Activated CD8-positive, alpha-beta T cell treated with anti-CD3 and anti-CD28 coated beads for 36 hours (primary cell): ENCODE measurements at regions not wholly inside any gene's neighbourhood (a gene's known extent, or its start where the extent isn't known, plus 50 kb on each side); places are given as distances from the start of the nearest gene placed in this dataset.

Experiments used
- ATAC-seq: fragments of 200-7000 bp; cut with Tn5 transposase; one replicate; pipeline ENCODE4 v1.10.0; 2021; ENCODE audit warnings: mild to moderate bottlenecking, moderate library complexity
- CTCF ChIA-PET: fragments of 350-600 bp; sonication (Branson Sonifier 250); formaldehyde crosslinking; loops from one replicate; lab custom pipeline; 2021; ENCODE audit warnings: antibody characterized with exemption; lab: Charles Lee
- POLR2A ChIA-PET: fragments of 350-600 bp; sonication (Branson Sonifier 250); formaldehyde crosslinking; loops from one replicate; lab custom pipeline; 2021; ENCODE audit warnings: antibody characterized with exemption; lab: Charles Lee
- DNase-seq: peaks from one replicate; pipeline ENCODE4 v3.0.0-alpha.2; 2020
- H3K27ac Mint-ChIP-seq: one replicate; pipeline ENCODE4 v1.8.0; 2021; ENCODE audit warnings: mild to moderate bottlenecking, mixed read lengths
- H3K27me3 Mint-ChIP-seq: one replicate; pipeline ENCODE4 v1.8.0; 2021; ENCODE audit warnings: mixed read lengths
- H3K36me3 Mint-ChIP-seq: one replicate; pipeline ENCODE4 v1.8.0; 2021; ENCODE audit warnings: low read depth, mixed read lengths
- H3K4me1 Mint-ChIP-seq: one replicate; pipeline ENCODE4 v1.8.0; 2021; ENCODE audit warnings: low read depth, mixed read lengths
- H3K4me3 Mint-ChIP-seq: one replicate; pipeline ENCODE4 v1.8.0; 2021; ENCODE audit warnings: mild to moderate bottlenecking, moderate library complexity, mixed read lengths
- H3K9me3 Mint-ChIP-seq: one replicate; pipeline ENCODE4 v1.8.0; 2021; ENCODE audit warnings: mixed read lengths
- CTCF ChIP-seq: fragments of 200-600 bp; IDR thresholded peaks from one replicate; pipeline ENCODE4 v1.8.0; 2022; ENCODE audit warnings: antibody characterized with exemption, mild to moderate bottlenecking
- intact Hi-C: fragments of 100-400 bp; cut with micrococcal nuclease; formaldehyde crosslinking; loops from one replicate; pipeline ENCODE4 v1.10.0; 2022

DNA sequence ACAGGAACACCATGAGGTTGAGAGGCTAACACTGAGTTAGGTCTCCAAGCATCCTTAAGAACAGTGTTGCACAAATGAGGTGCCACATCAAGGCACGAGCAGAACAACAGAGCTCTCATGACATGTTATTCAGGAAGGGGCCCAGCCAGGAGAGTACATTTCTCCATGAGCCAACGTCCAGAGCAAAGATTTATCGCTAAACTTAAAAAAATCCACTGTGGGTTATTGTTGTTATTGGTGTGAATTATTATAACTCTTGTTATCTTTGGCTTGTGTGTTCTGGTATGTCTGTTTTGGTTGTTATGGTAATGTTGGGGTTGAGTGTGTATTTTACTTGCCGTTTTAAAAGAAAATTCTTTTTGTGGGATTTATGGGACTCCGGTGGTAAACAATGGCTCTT is 68.9 kb upstream of the MSI2 start:
- DNase-seq (no peak), ATAC-seq (no peak)
- POLR2A ChIA-PET = no interaction called here
- intact Hi-C loops = no loop called here
- no peak overlapping the region for H3K27ac Mint-ChIP-seq
- H3K4me1 Mint-ChIP-seq = no peaks in the 10 kb centered on the region
- no peaks in the 10 kb centered on the region for H3K9me3 Mint-ChIP-seq
- no peaks in the 10 kb centered on the region for H3K27me3 Mint-ChIP-seq
- no peak for TF ChIP-seq CTCF
- no peak overlapping the region for H3K4me3 Mint-ChIP-seq
- CTCF ChIA-PET = no interaction called here
- no peaks in the 10 kb centered on the region for H3K36me3 Mint-ChIP-seq

DNA sequence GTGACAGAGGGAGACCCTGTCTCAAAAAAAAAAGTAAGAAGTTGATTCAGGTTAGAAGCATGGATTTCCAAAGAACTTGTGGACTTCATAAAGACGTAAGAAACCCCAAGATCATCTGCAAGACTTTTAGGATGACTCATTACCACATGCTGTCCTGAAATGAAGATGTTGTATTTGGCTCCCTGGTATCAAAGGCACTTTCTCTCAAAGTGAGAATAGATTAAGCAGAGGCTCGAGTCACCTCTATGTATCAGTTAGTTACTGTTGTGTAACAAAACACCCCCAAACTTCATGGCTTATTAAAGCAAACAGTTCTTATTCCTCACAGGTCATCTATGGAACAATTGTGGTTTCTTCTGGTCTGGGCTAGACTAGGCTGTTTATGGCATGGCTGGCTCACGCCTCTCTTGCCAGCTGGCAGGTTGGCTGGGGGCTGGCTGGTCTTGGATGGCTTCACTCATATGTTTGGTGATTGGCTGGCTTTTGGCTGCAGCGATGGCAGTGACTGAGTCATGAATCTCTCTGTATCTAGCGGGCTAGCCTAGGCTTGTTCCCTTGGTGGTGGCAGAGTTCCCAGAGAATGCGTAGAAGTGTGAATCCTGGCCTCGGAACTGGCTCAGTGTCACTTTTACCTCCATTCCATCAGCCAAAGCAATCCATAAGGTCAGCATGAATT is 60.4 kb upstream of the MSI2 start:
- Mint-ChIP-seq H3K27ac (no peak overlapping the region), H3K9me3 (peaks cover 7% of the 10 kb centered on the region), H3K4me3 (no peak overlapping the region), H3K27me3 (no peaks in the 10 kb centered on the region), H3K36me3 (no peaks in the 10 kb centered on the region), H3K4me1 (no peaks in the 10 kb centered on the region)
- intact Hi-C loops = no loop called here
- no peak for TF ChIP-seq CTCF
- ATAC-seq = peak; percentile 56
- no peak for DNase-seq
- POLR2A ChIA-PET = no interaction called here
- CTCF ChIA-PET = no interaction called here

DNA sequence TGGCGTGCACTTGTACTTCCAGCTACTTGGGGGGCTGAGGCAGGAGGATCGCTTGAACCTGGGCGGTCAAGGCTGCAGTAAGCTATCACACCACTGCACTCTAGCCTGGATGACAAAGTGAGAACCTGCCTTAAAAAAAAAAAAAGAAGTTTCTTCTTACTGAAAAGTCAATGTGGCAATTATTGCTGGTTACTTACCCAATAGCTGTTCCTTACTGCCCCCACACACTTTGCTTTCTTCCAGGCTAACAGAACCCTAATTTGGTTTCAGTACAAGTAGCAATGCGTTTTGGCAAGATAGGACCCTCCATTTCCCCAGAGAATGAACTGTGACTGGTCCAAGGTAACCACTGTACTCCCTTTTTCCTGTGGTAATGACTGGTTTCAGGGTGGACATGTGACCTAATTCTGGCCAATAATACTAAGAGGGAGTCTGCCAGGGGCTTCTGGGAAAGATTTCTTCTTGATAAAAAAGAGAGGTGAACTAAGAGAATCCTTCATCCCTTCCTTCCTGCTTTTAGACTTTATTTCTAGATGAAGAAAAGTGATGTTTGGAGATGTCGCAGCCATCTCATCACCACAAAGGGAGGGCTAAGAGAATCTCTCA is 58.8 kb upstream of the MSI2 start:
- ChIA-PET CTCF (interaction anchor here (0.6 kb wide), 1 partner anchor 445 kb away, joined by 3 read pairs; no protein-coding TSS in a partner anchor), POLR2A (interaction anchor here (1.1 kb wide), 1 partner anchor 535 kb away, joined by 3 read pairs; no protein-coding TSS in a partner anchor)
- H3K4me1 Mint-ChIP-seq = no peaks in the 10 kb centered on the region
- no peak for ATAC-seq
- peaks cover 7% of the 10 kb centered on the region for H3K9me3 Mint-ChIP-seq
- no peak overlapping the region for H3K4me3 Mint-ChIP-seq
- H3K36me3 Mint-ChIP-seq = no peaks in the 10 kb centered on the region
- no peak for DNase-seq
- no peak for TF ChIP-seq CTCF
- no peak overlapping the region for H3K27ac Mint-ChIP-seq
- no peaks in the 10 kb centered on the region for H3K27me3 Mint-ChIP-seq
- intact Hi-C loops = no loop called here

GRCh38 chr17:57201481-57201880 is 54.8 kb upstream of the MSI2 start:
- ChIA-PET CTCF (interaction anchor here (0.6 kb wide), 1 partner anchor 8 kb away, joined by 3 read pairs; no protein-coding TSS in a partner anchor), POLR2A (no interaction called here)
- Mint-ChIP-seq H3K27ac (no peak overlapping the region), H3K9me3 (no peaks in the 10 kb centered on the region), H3K4me3 (no peak overlapping the region), H3K27me3 (no peaks in the 10 kb centered on the region), H3K4me1 (no peaks in the 10 kb centered on the region), H3K36me3 (no peaks in the 10 kb centered on the region)
- intact Hi-C loops = no loop called here
- no peak for ATAC-seq
- TF ChIP-seq CTCF = no peak
- no peak for DNase-seq

- CTCF ChIA-PET = no interaction called here
- POLR2A ChIA-PET = no interaction called here
- no peak for DNase-seq
Observed at GRCh38 chr17:57203040-57203439, 53.3 kb upstream of the MSI2 start.

More at GRCh38 chr17:57203040-57203439, 53.3 kb upstream of the MSI2 start:
- ATAC-seq = no peak
- no peak overlapping the region for H3K27ac Mint-ChIP-seq
- no peaks in the 10 kb centered on the region for H3K4me1 Mint-ChIP-seq
- TF ChIP-seq CTCF = no peak
- peaks cover 2% of the 10 kb centered on the region for H3K9me3 Mint-ChIP-seq
- H3K4me3 Mint-ChIP-seq = no peak overlapping the region
- H3K36me3 Mint-ChIP-seq = no peaks in the 10 kb centered on the region
- no peaks in the 10 kb centered on the region for H3K27me3 Mint-ChIP-seq
- intact Hi-C loops = no loop called here
